ENCODE measurements at regions not wholly inside any gene's neighbourhood (a gene's known extent, or its start where the extent isn't known, plus 50 kb on each side); places are given as distances from the start of the nearest gene placed in this dataset.

DNA sequence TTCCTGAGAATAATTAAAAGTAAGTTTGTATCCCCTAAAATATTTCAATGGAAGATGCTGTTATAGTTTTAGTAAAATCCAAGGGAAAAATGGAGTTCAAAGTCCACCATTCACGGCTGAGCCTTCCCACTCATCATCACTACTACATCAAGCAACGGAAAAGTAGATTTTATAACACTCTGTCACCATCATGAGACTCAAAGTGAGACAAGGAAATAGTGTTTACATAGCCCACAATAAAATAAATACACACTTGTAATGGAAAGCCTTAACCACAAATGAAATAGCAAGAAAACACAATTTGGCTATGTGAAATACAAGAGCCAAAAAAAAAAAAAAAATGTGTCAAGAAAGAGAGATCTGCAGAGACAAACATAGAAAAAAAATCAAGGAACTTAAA, 569.9 kb upstream of the REG3G start:
- Mint-ChIP-seq H3K36me3 (no peaks in the 10 kb centered on the region), H3K27ac (no peak overlapping the region), H3K4me1 (no peaks in the 10 kb centered on the region), H3K27me3 (ENCODE audit: low read depth in 3 of 3) (no peaks in the 10 kb centered on the region), H3K4me3 (no peak overlapping the region), H3K9me3 (peaks cover 0 to 1% (median 0%) of the 10 kb centered on the region in 7 donors)
- no peaks in the 10 kb centered on the region for H4K20me1 ChIP-seq (ENCODE audit: insufficient read depth, low read length)
- no peak overlapping the region for H3K4me2 ChIP-seq (replicated peaks; ENCODE audit: extremely low read depth, low read length, poor library complexity, severe bottlenecking)
- no peak overlapping the region for H3K9ac ChIP-seq (ENCODE audit: insufficient read depth, low read length, poor library complexity, severe bottlenecking)
- no peaks in the 10 kb centered on the region for H3K36me3 ChIP-seq (replicated peaks in 1 of 2; ENCODE audit: control insufficient read depth in 1 of 2, insufficient read depth in 2 of 2, low read length in 2 of 2)
- no peaks in the 10 kb centered on the region for H3K27me3 ChIP-seq (ENCODE audit: control insufficient read depth in 2 of 2, insufficient read depth in 2 of 2, low read length in 2 of 2)
- no peaks in the 10 kb centered on the region for H3K9me3 ChIP-seq (replicated peaks in 1 of 2; ENCODE audit: control insufficient read depth in 1 of 2, insufficient read depth in 1 of 2, low read length in 2 of 2)
- no peaks in the 10 kb centered on the region for H3K79me2 ChIP-seq (ENCODE audit: insufficient read depth, low read length)
- WGBS (ENCODE audit: insufficient coverage) = 100% methylated on average over 1 of the region's 2 CpGs
- TF ChIP-seq, protein P1, sequence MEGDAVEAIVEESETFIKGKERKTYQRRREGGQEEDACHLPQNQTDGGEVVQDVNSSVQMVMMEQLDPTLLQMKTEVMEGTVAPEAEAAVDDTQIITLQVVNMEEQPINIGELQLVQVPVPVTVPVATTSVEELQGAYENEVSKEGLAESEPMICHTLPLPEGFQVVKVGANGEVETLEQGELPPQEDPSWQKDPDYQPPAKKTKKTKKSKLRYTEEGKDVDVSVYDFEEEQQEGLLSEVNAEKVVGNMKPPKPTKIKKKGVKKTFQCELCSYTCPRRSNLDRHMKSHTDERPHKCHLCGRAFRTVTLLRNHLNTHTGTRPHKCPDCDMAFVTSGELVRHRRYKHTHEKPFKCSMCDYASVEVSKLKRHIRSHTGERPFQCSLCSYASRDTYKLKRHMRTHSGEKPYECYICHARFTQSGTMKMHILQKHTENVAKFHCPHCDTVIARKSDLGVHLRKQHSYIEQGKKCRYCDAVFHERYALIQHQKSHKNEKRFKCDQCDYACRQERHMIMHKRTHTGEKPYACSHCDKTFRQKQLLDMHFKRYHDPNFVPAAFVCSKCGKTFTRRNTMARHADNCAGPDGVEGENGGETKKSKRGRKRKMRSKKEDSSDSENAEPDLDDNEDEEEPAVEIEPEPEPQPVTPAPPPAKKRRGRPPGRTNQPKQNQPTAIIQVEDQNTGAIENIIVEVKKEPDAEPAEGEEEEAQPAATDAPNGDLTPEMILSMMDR (IDR thresholded peaks at IDR 0.05) = no peak
- no peak overlapping the region for H3K4me3 ChIP-seq (replicated peaks in 1 of 3; ENCODE audit: low read depth in 2 of 3, low read length in 3 of 3)
- no peaks in the 10 kb centered on the region for H3K4me1 ChIP-seq (ENCODE audit: control insufficient read depth in 1 of 2, insufficient read depth in 2 of 2, low read length in 2 of 2)
- intact Hi-C loops (cut with micrococcal nuclease) = no loop called here
- no peak for DNase-seq
- H3K27ac ChIP-seq (ENCODE audit: low read depth in 1 of 2, low read length in 2 of 2) = no peak overlapping the region
- H2AFZ ChIP-seq (ENCODE audit: insufficient read depth, low read depth, low read length, poor library complexity, severe bottlenecking) = no peak overlapping the region

DNA sequence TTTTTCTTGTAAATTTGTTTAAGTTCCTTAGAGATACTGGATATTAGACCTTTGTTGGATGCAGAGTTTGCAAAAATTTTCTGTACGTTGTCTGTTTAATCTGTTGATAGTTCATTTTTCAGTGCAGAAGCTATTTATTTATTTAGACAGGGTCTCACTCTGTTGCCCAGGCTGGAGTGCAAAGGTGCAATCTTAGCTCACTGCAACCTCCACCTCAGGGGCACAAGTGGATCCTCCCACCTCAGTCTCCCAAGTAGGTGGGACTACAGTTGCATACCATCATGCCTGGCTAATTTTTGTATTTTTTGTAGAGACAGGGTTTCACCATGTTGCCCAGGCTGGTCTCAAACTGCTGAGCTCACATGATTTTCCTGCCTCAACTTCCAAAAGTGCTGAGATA, 568.2 kb upstream of the REG3G start:
- no peak for DNase-seq
- Mint-ChIP-seq H3K4me1 (no peaks in the 10 kb centered on the region), H3K27ac (no peak overlapping the region), H3K9me3 (peaks cover 0 to 1% (median 0%) of the 10 kb centered on the region in 7 donors), H3K4me3 (no peak overlapping the region), H3K36me3 (no peaks in the 10 kb centered on the region), H3K27me3 (ENCODE audit: low read depth in 3 of 3) (no peaks in the 10 kb centered on the region)
- Histone ChIP-seq H4K20me1 (ENCODE audit: insufficient read depth, low read length) (no peaks in the 10 kb centered on the region), H3K9ac (ENCODE audit: insufficient read depth, low read length, poor library complexity, severe bottlenecking) (no peak overlapping the region), H3K79me2 (ENCODE audit: insufficient read depth, low read length) (no peaks in the 10 kb centered on the region), H2AFZ (ENCODE audit: insufficient read depth, low read depth, low read length, poor library complexity, severe bottlenecking) (no peak overlapping the region), H3K36me3 (replicated peaks in 1 of 2; ENCODE audit: control insufficient read depth in 1 of 2, insufficient read depth in 2 of 2, low read length in 2 of 2) (no peaks in the 10 kb centered on the region), H3K27ac (ENCODE audit: low read depth in 1 of 2, low read length in 2 of 2) (no peak overlapping the region), H3K27me3 (ENCODE audit: control insufficient read depth in 2 of 2, insufficient read depth in 2 of 2, low read length in 2 of 2) (no peaks in the 10 kb centered on the region), H3K4me3 (replicated peaks in 1 of 3; ENCODE audit: low read depth in 2 of 3, low read length in 3 of 3) (no peak overlapping the region), H3K4me2 (replicated peaks; ENCODE audit: extremely low read depth, low read length, poor library complexity, severe bottlenecking) (no peak overlapping the region), H3K9me3 (replicated peaks in 1 of 2; ENCODE audit: control insufficient read depth in 1 of 2, insufficient read depth in 1 of 2, low read length in 2 of 2) (no peaks in the 10 kb centered on the region), H3K4me1 (ENCODE audit: control insufficient read depth in 1 of 2, insufficient read depth in 2 of 2, low read length in 2 of 2) (no peaks in the 10 kb centered on the region)
- WGBS (ENCODE audit: insufficient coverage) = 100% methylated on average over 1 of the region's 1 CpG
- intact Hi-C loops (cut with micrococcal nuclease) = no loop called here
- TF ChIP-seq, protein P1 (IDR thresholded peaks at IDR 0.05) = no peak

Data from CD14-positive monocyte (primary cell).